Testis (tissue), 2 donors: ENCODE measurements at regions not wholly inside any gene's neighbourhood (a gene's known extent, or its start where the extent isn't known, plus 50 kb on each side); places are given as distances from the start of the nearest gene placed in this dataset.
A peak's percentile ranks its signal among the peaks of the same experiment; 100 is the strongest.

Experiments used
- POLR2A ChIP-seq: fragments of 450-650 bp; IDR thresholded peaks from one replicate; pipeline ENCODE4 v1.6.1; 2017; ENCODE audit warnings: antibody characterized with exemption, mild to moderate bottlenecking, moderate library complexity
- TF ChIP-seq, protein P1 (sequence below), 3 experiments: fragments of 450-650 bp in 2 of 3; fragments of 200-600 bp in 1 of 3; sonication (generic) in 1 of 3; IDR thresholded peaks; one replicate each; pipeline ENCODE4 v1.5.1; 2016 to 2019; ENCODE audit warnings: antibody characterized with exemption in 3 of 3, mild to moderate bottlenecking in 2 of 3, moderate library complexity in 1 of 3

DNA sequence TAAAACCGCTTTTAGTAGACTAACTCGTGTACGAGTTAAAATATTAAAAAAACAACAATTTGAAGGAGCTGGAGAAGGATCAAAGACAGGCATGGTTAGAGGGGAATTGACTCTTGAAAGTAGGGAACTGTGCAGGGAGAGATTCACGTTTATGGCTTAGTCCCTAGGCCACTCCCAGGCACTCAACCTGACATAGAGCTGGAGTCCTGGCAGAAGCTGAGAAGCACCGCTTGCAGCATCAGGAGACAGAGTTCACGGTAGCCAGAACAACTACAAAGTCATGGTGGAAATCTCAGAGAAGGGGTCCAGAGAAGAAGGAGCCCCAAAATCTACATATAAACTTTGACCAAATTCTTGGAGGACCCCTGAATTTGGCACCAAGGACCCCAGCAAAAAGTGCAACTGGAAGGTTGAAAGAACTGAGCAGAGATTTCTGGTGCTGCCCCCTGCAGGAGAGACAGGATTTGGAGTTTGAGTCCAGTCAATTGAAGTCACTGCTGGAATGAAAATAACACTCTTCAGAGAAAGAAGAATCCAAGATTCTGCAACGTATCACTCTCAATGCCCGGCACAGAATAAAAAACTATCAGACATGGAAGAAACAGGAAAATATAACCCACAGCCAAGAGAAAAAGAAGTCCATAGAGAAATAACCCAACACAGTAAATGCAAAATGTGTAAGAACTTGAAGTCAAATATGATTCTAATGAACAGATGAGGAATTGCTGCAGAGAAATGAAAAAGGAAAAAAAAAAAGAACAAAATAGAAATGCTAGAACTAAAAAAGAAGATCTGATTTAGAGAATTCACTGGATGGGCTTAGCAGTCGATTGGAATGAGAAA, 493.3 kb upstream of the PODXL start:
- TF ChIP-seq POLR2A = no peak
- TF ChIP-seq, protein P1, sequence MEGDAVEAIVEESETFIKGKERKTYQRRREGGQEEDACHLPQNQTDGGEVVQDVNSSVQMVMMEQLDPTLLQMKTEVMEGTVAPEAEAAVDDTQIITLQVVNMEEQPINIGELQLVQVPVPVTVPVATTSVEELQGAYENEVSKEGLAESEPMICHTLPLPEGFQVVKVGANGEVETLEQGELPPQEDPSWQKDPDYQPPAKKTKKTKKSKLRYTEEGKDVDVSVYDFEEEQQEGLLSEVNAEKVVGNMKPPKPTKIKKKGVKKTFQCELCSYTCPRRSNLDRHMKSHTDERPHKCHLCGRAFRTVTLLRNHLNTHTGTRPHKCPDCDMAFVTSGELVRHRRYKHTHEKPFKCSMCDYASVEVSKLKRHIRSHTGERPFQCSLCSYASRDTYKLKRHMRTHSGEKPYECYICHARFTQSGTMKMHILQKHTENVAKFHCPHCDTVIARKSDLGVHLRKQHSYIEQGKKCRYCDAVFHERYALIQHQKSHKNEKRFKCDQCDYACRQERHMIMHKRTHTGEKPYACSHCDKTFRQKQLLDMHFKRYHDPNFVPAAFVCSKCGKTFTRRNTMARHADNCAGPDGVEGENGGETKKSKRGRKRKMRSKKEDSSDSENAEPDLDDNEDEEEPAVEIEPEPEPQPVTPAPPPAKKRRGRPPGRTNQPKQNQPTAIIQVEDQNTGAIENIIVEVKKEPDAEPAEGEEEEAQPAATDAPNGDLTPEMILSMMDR (IDR thresholded peaks at IDR 0.05) = peak; percentile 24 to 60 (median 31)
